ENCODE measurements at regions not wholly inside any gene's neighbourhood (a gene's known extent, or its start where the extent isn't known, plus 50 kb on each side); places are given as distances from the start of the nearest gene placed in this dataset.
"Not testable (repeated sequence)": the region's sequence is repeated elsewhere in the genome, so short reads cannot be mapped to it uniquely, and the experiment has no call there.

DNA sequence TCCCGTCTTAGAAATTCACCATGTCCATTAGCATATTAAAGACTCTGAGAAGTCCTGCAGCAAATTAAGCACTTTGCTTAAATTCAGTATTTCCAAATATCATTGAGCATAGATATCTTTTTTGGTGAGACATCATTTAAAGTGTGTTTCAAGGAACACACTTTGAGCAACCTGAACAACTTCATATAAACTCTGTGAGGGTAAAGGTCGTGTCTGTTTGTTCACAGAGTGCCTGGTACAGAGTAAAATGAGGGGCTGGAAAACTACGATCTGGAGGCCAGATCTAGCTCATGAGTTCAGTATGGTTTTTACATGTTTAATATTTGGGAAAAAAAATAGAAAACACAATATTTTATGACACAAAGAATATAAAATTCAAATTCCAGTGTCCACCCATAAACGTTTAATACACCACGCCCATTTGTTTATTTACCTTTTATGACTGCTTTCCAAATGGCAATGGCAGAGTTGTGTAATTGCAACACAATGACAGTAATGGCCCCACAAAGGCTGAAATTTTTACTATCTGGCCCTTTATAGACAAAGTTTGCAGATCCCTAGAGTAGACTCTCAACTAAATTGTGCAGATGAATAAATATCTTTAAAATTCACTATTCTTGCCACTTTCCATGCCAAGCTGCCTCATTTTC, 67.4 kb downstream of the SNTN start:
- H3K4me1 ChIP-seq (ENCODE audit: control insufficient read depth in 2 of 2, insufficient read depth in 2 of 2, low read length in 2 of 2): no peaks in the 10 kb centered on the region
- no peak for DNase-seq
- no peaks in the 10 kb centered on the region for H3K36me3 ChIP-seq (ENCODE audit: control insufficient read depth in 2 of 3, insufficient read depth in 3 of 3, low read length in 3 of 3)
- no peak overlapping the region for H3K27ac ChIP-seq (ENCODE audit: low read depth, low read length)
- POLR2A ChIA-PET: no interaction called here
- no peaks in the 10 kb centered on the region for H3K9me3 ChIP-seq (ENCODE audit: control insufficient read depth in 2 of 3, low read length in 3 of 3)
- intact Hi-C loops (cut with micrococcal nuclease): no loop called here
- Mint-ChIP-seq H3K9me3 (peaks cover 0 to 20% (median 7%) of the 10 kb centered on the region in 11 donors), H3K36me3 (no peaks in the 10 kb centered on the region), H3K27ac (no peak overlapping the region), H3K4me1 (no peaks in the 10 kb centered on the region), H3K27me3 (peaks cover 0 to 16% (median 12%) of the 10 kb centered on the region in 5 donors), H3K4me3 (no peak overlapping the region)
- ATAC-seq: no peak
- no peak overlapping the region for H3K4me3 ChIP-seq (ENCODE audit: low read length)
- CTCF ChIA-PET: no interaction called here
- no peaks in the 10 kb centered on the region for H3K27me3 ChIP-seq (ENCODE audit: control insufficient read depth in 2 of 2, insufficient read depth in 2 of 2, low read length in 2 of 2)

DNA sequence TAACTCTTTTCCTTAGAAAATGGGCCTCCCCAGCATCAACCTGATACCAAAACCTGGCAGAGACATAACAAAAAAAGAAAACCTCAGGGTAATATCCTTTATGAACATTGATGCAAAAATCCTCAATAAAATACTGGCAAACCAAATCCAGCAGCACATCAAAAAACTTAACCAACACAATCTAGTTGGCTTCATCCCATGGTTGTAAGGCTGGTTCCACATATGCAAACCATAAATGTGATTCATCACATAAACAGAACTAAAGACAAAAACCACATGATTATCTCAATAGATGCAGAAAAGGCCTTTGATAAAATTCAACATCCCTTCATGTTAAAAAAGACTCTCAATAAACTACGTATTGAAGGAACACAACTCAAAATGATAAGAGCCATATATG, 68.5 kb downstream of the SNTN start:
- CTCF ChIA-PET; H3K4me1 ChIP-seq (ENCODE audit: control insufficient read depth in 2 of 2, insufficient read depth in 2 of 2, low read length in 2 of 2); POLR2A ChIA-PET; H3K27ac Mint-ChIP-seq; H3K27me3 ChIP-seq (ENCODE audit: control insufficient read depth in 2 of 2, insufficient read depth in 2 of 2, low read length in 2 of 2); DNase-seq; H3K27ac ChIP-seq (ENCODE audit: low read depth, low read length); H3K36me3 Mint-ChIP-seq; intact Hi-C loops (cut with micrococcal nuclease); H3K4me3 ChIP-seq (ENCODE audit: low read length); H3K4me3 Mint-ChIP-seq; H3K9me3 ChIP-seq (ENCODE audit: control insufficient read depth in 2 of 3, low read length in 3 of 3); ATAC-seq; H3K36me3 ChIP-seq (ENCODE audit: control insufficient read depth in 2 of 3, insufficient read depth in 3 of 3, low read length in 3 of 3); H3K4me1 Mint-ChIP-seq: not testable (repeated sequence)
- Mint-ChIP-seq H3K27me3 (peaks cover 0 to 22% (median 16%) of the 10 kb centered on the region in 5 donors), H3K9me3 (peaks cover 0 to 20% (median 7%) of the 10 kb centered on the region in 11 donors)

DNA sequence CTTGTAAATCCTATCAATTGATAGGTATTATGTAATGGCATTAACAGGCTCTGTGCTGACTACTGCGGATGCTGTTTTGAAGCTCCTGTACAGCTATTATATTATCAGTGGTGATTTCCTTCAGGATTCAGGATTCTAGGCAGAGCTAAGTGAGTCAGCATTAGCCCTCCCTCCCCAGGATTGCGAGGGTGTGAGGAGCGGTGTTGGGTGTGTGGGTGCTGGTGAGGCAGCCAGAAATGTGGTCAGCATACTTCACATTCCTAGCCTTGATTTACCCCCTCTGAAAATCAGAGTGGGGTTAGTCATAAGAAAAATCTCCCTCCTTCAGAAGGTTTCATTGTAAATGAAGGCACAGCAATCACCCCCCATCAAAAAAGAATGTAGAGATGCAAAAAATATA, 72.5 kb downstream of the SNTN start:
- Mint-ChIP-seq H3K4me3 (no peak overlapping the region), H3K36me3 (no peaks in the 10 kb centered on the region), H3K27ac (no peak overlapping the region), H3K27me3 (peaks cover 0 to 17% (median 13%) of the 10 kb centered on the region in 5 donors), H3K9me3 (peaks cover 0 to 20% (median 7%) of the 10 kb centered on the region in 11 donors), H3K4me1 (no peaks in the 10 kb centered on the region)
- DNase-seq (no peak), ATAC-seq (no peak)
- no peak overlapping the region for H3K27ac ChIP-seq (ENCODE audit: low read depth, low read length)
- H3K9me3 ChIP-seq (ENCODE audit: control insufficient read depth in 2 of 3, low read length in 3 of 3): no peaks in the 10 kb centered on the region
- intact Hi-C loops (cut with micrococcal nuclease): no loop called here
- no peaks in the 10 kb centered on the region for H3K36me3 ChIP-seq (ENCODE audit: control insufficient read depth in 2 of 3, insufficient read depth in 3 of 3, low read length in 3 of 3)
- no peak overlapping the region for H3K4me3 ChIP-seq (ENCODE audit: low read length)
- H3K27me3 ChIP-seq (ENCODE audit: control insufficient read depth in 2 of 2, insufficient read depth in 2 of 2, low read length in 2 of 2): no peaks in the 10 kb centered on the region
- POLR2A ChIA-PET: interaction anchor here (0.6 kb wide), 1 partner anchor 37 kb away, joined by 5 read pairs; no protein-coding TSS in a partner anchor
- CTCF ChIA-PET: no interaction called here
- H3K4me1 ChIP-seq (ENCODE audit: control insufficient read depth in 2 of 2, insufficient read depth in 2 of 2, low read length in 2 of 2): no peaks in the 10 kb centered on the region

DNA sequence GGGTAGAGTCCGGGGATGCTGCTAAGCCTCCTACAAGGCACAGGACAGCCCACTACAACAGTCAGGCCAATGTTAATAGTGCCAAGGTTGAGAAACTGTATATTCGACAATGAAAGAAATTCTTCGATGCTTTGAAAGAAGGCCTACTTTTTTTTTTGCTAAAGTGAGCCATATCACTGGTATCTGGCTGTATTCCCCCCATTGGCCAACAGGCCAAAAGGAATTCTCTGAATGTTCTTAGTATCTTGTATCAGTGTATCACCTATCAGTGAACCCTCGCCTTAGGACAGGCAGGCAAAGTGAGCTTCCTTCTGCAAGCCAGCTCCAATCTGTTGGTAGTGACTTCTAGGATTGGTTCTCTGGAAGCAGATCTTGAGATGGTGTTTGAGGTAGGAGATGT, 74.2 kb downstream of the SNTN start:
- no peaks in the 10 kb centered on the region for H3K36me3 Mint-ChIP-seq
- no peaks in the 10 kb centered on the region for H3K9me3 ChIP-seq (ENCODE audit: control insufficient read depth in 2 of 3, low read length in 3 of 3)
- CTCF ChIA-PET: no interaction called here
- H3K27me3 ChIP-seq (ENCODE audit: control insufficient read depth in 2 of 2, insufficient read depth in 2 of 2, low read length in 2 of 2): no peaks in the 10 kb centered on the region
- H3K4me3 Mint-ChIP-seq: no peak overlapping the region
- peaks cover 0 to 20% (median 7%) of the 10 kb centered on the region in 5 donors for H3K27me3 Mint-ChIP-seq
- H3K36me3 ChIP-seq (ENCODE audit: control insufficient read depth in 2 of 3, insufficient read depth in 3 of 3, low read length in 3 of 3): no peaks in the 10 kb centered on the region
- POLR2A ChIA-PET: no interaction called here
- no peak overlapping the region for H3K27ac ChIP-seq (ENCODE audit: low read depth, low read length)
- H3K27ac Mint-ChIP-seq: peak overlapping the region in 1 of 9 donors; percentile 66
- peaks cover 0 to 14% (median 4%) of the 10 kb centered on the region in 11 donors for H3K9me3 Mint-ChIP-seq
- ATAC-seq (no peak), DNase-seq (no peak)
- no peak overlapping the region for H3K4me3 ChIP-seq (ENCODE audit: low read length)
- no peaks in the 10 kb centered on the region for H3K4me1 ChIP-seq (ENCODE audit: control insufficient read depth in 2 of 2, insufficient read depth in 2 of 2, low read length in 2 of 2)
- no peaks in the 10 kb centered on the region for H3K4me1 Mint-ChIP-seq
- intact Hi-C loops (cut with micrococcal nuclease): no loop called here

DNA sequence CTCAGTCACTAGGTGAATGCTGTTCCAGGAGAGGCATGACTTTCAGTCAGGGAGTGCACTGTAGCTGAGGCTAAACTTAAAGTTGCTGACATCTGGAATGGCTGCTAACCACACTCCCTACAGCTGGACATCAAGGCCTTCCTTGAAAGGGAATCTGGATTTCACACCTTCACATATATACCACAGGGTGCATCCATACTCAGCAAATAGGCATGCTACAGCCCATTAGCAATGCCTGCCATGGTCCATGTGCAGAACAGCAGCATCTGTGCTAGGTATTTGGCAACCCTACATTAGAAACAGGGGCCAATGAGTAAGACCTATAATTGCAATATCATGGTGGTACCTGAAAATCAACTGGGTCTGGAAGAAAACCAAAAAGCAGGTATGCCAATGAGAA, 74.8 kb downstream of the SNTN start:
- H3K9me3 Mint-ChIP-seq: peaks cover 0 to 9% (median under 1%) of the 10 kb centered on the region in 11 donors
- ATAC-seq (no peak), DNase-seq (no peak)
- H3K27ac Mint-ChIP-seq: peak overlapping the region in 1 of 9 donors; percentile 66
- Histone ChIP-seq H3K4me3 (ENCODE audit: low read length) (no peak overlapping the region), H3K27me3 (ENCODE audit: control insufficient read depth in 2 of 2, insufficient read depth in 2 of 2, low read length in 2 of 2) (no peaks in the 10 kb centered on the region), H3K36me3 (ENCODE audit: control insufficient read depth in 2 of 3, insufficient read depth in 3 of 3, low read length in 3 of 3) (no peaks in the 10 kb centered on the region), H3K9me3 (ENCODE audit: control insufficient read depth in 2 of 3, low read length in 3 of 3) (no peaks in the 10 kb centered on the region), H3K27ac (ENCODE audit: low read depth, low read length) (no peak overlapping the region), H3K4me1 (ENCODE audit: control insufficient read depth in 2 of 2, insufficient read depth in 2 of 2, low read length in 2 of 2) (no peaks in the 10 kb centered on the region)
- intact Hi-C loops (cut with micrococcal nuclease): no loop called here
- POLR2A ChIA-PET: no interaction called here
- no peaks in the 10 kb centered on the region for H3K4me1 Mint-ChIP-seq
- no peaks in the 10 kb centered on the region for H3K36me3 Mint-ChIP-seq
- no peak overlapping the region for H3K4me3 Mint-ChIP-seq
- peaks cover 0 to 18% (median 9%) of the 10 kb centered on the region in 5 donors for H3K27me3 Mint-ChIP-seq
- CTCF ChIA-PET: no interaction called here

DNA sequence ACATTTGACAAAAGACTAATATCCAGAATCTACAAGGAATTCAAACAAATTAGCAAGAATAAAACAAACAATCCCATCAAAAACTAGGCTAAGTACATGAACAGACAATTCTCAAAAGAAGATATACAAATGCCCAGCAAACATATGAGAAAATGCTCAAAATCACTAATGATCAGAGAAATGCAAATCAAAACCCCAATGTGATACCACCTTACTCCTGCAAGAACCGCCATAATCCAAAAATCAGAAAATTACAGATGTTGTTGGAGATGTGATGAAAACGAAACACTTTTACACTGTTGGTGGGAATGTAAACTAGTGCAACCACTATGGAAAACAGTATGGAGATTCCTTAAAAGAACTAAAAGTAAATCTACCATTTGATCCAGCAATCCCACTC, 79.4 kb downstream of the SNTN start:
- H3K27ac Mint-ChIP-seq: no peak overlapping the region
- Histone ChIP-seq H3K9me3 (ENCODE audit: control insufficient read depth in 2 of 3, low read length in 3 of 3) (no peaks in the 10 kb centered on the region), H3K36me3 (ENCODE audit: control insufficient read depth in 2 of 3, insufficient read depth in 3 of 3, low read length in 3 of 3) (no peaks in the 10 kb centered on the region), H3K27ac (ENCODE audit: low read depth, low read length) (no peak overlapping the region), H3K4me3 (ENCODE audit: low read length) (no peak overlapping the region), H3K4me1 (ENCODE audit: control insufficient read depth in 2 of 2, insufficient read depth in 2 of 2, low read length in 2 of 2) (no peaks in the 10 kb centered on the region), H3K27me3 (ENCODE audit: control insufficient read depth in 2 of 2, insufficient read depth in 2 of 2, low read length in 2 of 2) (no peaks in the 10 kb centered on the region)
- H3K36me3 Mint-ChIP-seq: peaks cover 0 to 4% (median 0%) of the 10 kb centered on the region in 5 donors
- DNase-seq: no peak
- H3K27me3 Mint-ChIP-seq: peaks cover 0 to 19% (median 10%) of the 10 kb centered on the region in 5 donors
- H3K9me3 Mint-ChIP-seq: peaks cover 0 to 6% (median 0%) of the 10 kb centered on the region in 11 donors
- H3K4me3 Mint-ChIP-seq: no peak overlapping the region
- POLR2A ChIA-PET: no interaction called here
- CTCF ChIA-PET: no interaction called here
- intact Hi-C loops (cut with micrococcal nuclease): no loop called here
- ATAC-seq: no peak
- no peaks in the 10 kb centered on the region for H3K4me1 Mint-ChIP-seq

DNA sequence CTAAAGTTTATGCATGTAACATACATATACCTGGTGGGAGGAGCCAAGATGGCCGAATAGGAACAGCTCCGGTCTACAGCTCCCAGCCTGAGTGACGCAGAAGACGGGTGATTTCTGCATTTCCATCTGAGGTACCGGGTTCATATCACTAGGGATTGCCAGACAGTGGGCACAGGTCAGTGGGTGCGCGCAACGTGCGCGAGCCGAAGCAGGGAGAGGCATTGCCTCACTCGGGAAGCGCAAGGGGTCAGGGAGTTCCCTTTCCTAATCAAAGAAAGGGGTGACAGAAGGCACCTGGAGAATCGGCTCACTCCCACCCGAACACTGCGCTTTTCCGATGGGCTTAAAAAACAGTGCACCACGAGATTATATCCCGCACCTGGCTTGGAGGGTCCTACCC, 80.8 kb downstream of the SNTN start:
- H3K36me3 Mint-ChIP-seq; intact Hi-C loops (cut with micrococcal nuclease); H3K9me3 ChIP-seq (ENCODE audit: control insufficient read depth in 2 of 3, low read length in 3 of 3); H3K4me1 Mint-ChIP-seq; H3K27ac Mint-ChIP-seq; CTCF ChIA-PET; H3K9me3 Mint-ChIP-seq; POLR2A ChIA-PET; H3K36me3 ChIP-seq (ENCODE audit: control insufficient read depth in 2 of 3, insufficient read depth in 3 of 3, low read length in 3 of 3); DNase-seq; H3K27ac ChIP-seq (ENCODE audit: low read depth, low read length); ATAC-seq; H3K4me3 ChIP-seq (ENCODE audit: low read length); H3K4me1 ChIP-seq (ENCODE audit: control insufficient read depth in 2 of 2, insufficient read depth in 2 of 2, low read length in 2 of 2); H3K4me3 Mint-ChIP-seq; H3K27me3 ChIP-seq (ENCODE audit: control insufficient read depth in 2 of 2, insufficient read depth in 2 of 2, low read length in 2 of 2): not testable (repeated sequence)
- peaks cover 0 to 19% (median 10%) of the 10 kb centered on the region in 5 donors for H3K27me3 Mint-ChIP-seq

Measured in naive thymus-derived CD4-positive, alpha-beta T cell (primary cell).